ENCODE measurements at regions not wholly inside any gene's neighbourhood (a gene's known extent, or its start where the extent isn't known, plus 50 kb on each side); places are given as distances from the start of the nearest gene placed in this dataset.

- no peak for DNase-seq
Observed at GRCh38 chr1:4017636-4018365, 117.7 kb upstream of the C1orf174 start.

- DNase-seq: no peak
Observed at GRCh38 chr1:4018466-4019146, 118.5 kb upstream of the C1orf174 start.

GRCh38 chr1:4019147-4019521 is 119.1 kb upstream of the C1orf174 start:
- DNase-seq: no peak

- no peak for DNase-seq
Observed at GRCh38 chr1:4019606-4020331, 119.7 kb upstream of the C1orf174 start.

DNA sequence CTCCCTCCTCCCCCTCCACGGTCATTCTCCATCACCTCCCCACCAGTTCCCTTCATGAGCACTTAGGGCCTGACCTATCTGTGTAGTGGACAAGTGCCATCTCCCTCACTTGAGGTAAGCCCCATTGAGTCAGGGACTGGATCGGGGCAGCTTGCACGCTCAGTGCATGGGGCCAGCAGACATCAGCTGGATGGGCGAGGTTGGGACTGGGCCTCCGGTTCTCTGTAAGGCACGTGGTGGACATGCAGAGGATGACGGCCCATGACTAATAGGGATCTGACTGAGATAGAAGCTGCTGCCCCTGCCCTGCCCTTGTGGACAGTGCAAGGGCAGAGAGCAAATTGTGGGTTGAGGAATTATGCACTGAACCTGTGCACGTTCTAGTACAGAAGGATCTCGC is 120.4 kb upstream of the C1orf174 start:
- DNase-seq: no peak

DNA sequence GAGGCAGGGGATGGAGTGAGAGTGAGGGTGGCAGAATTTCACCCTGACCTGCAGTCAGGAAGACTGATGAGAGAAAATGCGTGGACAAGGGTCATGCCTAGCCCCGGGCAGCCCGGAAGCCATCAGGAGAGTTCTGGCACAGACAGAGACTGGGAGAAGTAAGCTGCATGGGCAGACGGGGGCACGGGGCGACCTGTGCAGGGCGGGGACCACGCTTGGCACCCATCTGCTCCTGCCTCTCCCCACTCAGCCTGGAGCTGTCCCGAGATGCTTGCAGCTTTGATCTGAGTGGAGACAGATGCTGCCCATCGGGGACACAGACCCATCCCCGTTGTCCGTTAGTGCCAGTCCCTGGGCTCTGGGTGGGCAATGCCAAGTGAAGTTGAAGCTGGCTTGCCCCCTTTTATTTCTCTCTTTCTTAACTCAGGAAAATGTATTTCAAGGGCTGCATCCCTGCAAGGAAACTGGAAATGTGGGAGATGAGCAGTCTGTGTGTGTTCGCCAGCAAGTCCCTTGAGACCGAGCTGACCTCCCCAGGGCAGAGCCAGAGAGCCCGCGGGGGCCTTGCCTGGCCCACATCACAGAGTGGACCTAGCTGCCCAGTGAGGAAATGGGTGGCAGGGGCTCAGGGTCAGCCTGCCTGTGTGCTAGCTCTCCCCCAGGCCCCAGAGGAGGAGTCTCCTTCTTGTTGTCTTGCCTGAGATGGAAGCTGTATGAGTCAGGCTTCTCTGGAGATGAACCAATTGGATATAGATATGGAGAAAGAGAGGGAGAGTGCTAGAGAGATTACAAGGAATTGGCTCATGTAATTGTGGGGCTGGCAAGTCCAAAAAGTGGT is 121.3 kb upstream of the C1orf174 start:
- DNase-seq: no peak

DNA sequence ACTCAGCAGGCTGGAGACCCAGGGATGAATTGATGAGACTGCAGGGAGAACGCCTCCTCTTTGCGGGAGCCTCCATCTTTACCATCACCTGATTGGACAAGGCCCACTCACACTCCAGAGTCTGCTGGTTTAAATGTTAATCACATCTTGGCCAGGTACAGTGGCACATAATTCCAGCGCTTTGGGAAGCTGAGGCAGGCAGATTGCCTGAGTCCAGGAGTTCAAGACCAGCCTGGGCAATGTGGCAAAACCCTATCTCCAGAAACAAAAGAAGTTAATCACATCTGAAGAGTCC is 121.8 kb upstream of the C1orf174 start:
- DNase-seq: no peak

DNA sequence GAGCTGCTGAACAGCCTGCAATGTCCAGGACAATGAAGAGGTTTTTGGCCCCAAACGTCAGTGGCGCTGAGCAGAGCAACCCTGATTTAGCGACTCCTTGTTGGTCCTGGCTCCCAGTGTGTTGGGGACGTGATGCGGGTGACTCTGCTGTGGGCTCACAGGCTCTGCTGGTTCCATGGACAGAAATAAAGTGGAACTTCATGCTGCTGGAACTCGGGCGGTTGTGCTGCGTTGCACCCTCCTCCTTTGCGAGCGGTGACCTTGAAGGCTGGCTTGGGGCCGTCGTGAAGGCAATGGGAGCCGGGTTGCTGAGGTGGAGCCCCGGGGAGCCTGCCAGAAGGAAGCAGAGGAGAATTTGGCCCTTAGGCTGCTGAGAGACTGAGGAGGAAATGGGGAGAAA is 122.6 kb upstream of the C1orf174 start:
- DNase-seq: no peak

GRCh38 chr1:4023678-4024077 is 123.6 kb upstream of the C1orf174 start:
- DNase-seq: no peak

DNA sequence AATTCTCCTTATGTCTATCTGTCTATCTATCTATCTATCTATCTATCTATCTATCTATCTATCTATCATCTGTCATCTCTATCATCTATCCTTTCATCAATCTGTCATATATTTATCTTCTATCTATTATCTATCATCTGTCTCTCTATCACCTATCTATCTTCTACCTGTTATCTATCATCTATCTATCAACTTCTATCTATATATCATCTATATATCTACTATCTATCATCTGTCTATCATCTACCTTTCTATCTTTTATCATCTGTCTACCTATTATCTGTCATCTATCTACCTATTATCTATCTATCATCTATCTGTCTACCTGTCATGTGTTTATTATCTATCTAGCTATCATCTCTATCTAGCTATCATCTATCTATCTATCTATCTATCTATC is 124.7 kb upstream of the C1orf174 start:
- no peak for DNase-seq

DNA sequence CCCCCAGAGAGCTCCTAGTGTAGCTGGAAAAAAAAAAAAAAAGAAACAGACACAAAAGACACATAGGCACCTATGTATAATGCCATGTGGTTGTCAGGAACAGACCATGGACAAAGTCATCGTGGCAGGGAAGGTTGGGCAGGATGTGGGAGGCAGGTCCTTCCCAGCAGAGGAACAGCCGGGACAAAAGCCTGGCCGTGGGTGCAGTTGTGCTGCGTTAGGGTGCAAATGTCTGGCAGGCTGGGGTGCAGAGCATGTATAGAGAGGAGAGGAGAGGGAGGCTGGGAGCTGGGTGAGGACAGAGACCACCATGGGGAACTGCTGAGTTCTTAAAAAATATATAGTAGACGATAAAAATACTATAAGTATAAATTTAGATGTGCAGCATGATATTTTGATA is 125.7 kb upstream of the C1orf174 start:
- DNase-seq: no peak

DNA sequence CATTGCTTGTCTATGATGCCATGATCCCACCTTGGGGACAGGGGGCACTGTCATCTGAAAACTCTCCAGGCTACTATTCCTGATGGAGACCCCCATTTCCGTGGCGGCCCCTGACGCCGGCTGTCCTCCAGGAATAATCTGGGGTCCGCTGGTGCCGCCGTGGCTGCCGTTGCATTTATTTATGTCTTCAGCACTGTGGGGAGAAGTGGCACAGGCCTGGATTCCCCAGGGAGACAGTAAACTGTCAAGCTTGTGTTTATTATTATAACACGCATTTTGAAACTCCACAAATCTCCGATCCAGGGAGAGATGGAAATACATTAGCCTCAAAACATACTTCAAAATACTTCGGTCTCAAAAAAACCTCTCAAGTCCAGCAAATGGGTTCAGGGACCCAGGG is 126.9 kb upstream of the C1orf174 start:
- DNase-seq: no peak

DNA sequence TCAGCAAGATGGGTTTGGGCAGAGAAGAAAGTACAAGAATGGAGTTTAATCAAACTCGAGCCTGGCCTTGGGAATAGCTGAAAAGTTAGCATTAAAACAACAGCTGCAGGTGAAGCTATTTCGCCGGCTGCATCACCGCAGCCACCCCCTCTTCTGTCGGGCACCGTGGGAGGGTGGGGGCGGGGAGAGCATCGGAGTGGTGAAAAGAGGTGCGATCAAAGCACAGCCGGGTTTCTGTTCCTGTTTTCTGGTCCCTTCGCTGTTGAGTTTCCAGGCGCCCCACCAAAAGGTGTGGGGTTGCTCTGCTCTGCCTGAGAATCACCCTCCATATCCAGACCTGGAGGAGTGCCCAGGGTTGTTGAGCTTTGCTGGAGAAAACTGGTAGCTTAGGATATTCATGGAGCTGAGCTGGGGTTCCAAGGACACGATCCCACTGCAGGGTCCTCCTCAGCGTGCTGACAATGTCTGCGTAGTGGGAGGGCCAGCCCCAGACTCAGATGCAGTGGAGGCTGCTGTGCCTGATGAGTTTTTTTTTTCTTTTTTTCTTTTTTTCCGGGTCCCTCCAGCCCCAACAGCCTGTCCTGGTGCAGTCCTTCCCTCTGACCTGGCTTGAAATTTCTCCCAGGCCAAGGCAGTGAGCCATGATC is 127.5 kb upstream of the C1orf174 start:
- no peak for DNase-seq

DNA sequence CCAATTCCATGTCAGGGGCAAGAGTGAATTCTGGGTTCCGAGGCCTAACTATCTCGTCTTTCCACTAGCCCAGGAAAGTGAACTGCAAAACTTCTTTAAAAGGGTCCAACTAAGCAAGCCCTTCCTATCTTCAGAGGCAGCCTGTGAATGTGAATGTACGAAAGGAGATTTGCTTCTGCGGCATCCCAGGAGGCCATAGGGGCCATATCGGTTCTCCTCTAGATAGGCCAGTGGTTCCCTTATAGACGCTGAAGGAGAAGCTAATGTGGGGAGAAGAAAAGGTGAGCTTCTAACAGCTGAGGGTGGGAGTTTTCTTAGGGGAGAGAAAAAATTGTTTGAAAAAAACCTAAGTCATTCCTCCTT is 128.0 kb upstream of the C1orf174 start:
- DNase-seq: no peak

DNA sequence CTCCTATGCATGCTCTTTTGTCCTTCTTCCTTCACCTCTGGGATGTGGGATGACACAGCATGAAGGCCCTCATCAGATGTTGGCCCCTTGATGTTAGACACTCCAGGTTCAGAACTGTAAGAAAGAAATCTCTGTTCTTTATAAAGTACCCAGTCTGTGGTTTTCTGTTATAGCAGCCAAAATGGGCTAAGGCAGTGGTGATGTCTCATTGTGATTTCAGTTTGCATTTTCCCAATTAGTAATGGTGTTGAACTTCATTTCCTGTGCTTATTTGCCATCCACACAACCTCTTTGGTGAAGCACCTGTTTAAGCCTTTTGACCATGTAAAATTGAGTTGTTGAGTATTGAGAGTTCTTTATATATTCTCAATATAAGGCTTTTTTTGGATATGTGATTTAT is 129.3 kb upstream of the C1orf174 start:
- DNase-seq: no peak

GRCh38 chr1:4032571-4032970 is 132.5 kb upstream of the C1orf174 start:
- no peak for DNase-seq

DNA sequence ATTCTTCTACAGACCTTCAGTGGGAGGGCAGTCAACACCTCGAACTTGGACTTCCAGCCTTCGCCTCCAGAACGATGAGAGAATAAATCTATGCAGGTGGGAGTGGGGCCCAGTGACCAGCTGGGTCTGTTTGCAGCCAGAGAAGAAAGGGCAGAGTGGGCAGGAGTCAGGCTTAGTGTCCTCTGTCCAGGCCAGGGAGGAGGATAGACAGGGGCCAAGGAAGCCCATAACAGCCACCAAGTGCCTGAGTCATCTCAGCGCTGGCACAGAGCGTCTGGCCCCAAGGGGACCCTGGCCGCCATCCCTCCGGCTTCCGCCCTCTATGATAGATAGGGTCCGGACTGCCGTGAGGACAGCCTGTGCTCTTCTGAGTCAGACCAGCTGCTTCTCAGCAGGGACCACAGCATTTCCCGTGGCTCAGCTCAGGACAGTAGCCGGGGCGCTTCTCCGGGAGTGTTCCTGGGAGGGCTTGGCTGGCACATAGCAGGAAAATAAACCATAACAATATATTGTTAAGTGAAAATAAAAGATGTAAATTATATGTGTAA is 133.1 kb upstream of the C1orf174 start:
- DNase-seq: no peak

DNA sequence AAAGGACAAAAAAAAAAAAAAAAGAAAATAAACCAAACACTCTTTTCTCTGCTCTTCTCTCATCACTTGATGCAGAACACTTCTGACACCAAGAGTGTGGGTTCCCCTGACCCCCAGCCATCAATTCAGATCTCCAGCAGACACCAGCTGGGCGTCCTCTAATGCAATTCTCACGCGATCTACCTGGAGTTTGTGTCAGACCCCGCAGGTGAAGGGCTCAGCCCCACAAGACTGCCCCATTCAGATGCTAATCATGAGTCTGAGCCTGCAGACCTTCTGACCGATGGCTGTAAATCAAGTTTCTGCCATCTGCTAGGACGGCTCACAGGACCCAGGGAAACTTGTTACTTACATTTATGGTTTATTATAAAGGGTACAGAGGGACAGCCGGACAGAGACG is 133.6 kb upstream of the C1orf174 start:
- no peak for DNase-seq

GRCh38 chr1:4034318-4034887 is 134.3 kb upstream of the C1orf174 start:
- DNase-seq: no peak

- DNase-seq: no peak
Observed at GRCh38 chr1:4044967-4045366, 144.9 kb upstream of the C1orf174 start.

DNA sequence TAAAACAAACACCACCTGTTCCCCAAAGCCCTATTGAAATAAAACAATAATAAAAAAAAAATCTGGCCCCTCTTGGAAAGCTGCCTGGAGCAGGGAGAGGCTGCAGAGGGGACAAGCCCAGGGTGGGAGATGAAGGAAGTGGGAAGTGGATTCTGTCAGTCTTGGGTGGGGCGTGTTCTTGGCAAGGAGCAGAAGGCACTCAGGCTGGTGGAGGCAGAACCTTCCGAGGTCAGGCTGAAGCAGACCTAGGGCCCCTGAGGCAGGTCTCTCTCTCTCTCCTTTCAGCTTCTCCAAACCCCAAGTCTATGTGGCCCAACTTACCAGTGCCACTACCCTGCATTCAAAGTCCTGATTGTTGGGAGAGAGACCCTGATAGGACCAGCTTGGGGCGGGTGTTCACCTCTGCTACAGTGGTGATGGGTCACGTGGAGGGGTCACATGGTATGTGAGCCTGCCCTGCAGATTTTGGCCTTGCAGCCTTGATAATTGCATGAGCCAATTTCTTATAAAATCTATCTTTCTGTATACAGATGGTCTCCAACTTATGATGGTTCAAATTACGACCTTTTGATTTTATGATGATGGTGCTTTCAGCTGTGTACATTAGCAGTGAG is 145.4 kb upstream of the C1orf174 start:
- no peak for DNase-seq

Measured in NCI-H187 treated with DMSO at 0.1 percent for 48 hours (cell line).